ENCODE measurements at regions not wholly inside any gene's neighbourhood (a gene's known extent, or its start where the extent isn't known, plus 50 kb on each side); places are given as distances from the start of the nearest gene placed in this dataset.

DNA sequence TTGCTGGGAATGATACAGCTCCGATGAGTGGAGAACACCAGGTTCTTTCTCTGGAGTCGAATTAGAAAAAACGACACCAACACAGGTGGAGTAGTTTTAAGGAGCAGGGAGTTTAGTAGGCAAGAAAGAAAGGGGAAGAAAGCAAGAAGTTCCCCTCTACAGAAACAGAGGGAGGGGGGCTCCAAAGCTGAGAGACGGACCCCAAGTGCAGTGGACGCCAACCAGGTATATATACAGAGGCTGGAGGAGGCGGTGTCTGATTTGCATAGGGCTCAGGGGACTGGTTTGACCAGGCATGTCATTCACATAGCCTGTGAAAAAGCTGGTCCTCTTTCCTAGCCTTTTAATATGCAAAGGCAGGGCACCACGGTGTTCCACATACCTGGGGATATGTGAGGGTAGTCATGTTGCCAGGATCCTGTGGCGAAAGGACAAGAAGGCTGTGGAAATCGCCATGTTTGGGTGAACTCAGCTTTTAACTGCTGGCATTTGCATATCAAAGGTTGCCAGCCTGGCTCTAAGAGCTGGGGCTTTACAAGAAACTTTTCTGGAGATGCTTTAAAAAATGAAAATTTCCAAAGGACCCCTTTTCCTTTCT is 887.4 kb upstream of the EPHA6 start:
- TF ChIP-seq, protein P1, sequence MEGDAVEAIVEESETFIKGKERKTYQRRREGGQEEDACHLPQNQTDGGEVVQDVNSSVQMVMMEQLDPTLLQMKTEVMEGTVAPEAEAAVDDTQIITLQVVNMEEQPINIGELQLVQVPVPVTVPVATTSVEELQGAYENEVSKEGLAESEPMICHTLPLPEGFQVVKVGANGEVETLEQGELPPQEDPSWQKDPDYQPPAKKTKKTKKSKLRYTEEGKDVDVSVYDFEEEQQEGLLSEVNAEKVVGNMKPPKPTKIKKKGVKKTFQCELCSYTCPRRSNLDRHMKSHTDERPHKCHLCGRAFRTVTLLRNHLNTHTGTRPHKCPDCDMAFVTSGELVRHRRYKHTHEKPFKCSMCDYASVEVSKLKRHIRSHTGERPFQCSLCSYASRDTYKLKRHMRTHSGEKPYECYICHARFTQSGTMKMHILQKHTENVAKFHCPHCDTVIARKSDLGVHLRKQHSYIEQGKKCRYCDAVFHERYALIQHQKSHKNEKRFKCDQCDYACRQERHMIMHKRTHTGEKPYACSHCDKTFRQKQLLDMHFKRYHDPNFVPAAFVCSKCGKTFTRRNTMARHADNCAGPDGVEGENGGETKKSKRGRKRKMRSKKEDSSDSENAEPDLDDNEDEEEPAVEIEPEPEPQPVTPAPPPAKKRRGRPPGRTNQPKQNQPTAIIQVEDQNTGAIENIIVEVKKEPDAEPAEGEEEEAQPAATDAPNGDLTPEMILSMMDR (IDR thresholded peaks at IDR 0.05; ENCODE audit: insufficient read depth, low read length, poor library complexity, severe bottlenecking), result no peak
- TF ChIP-seq EZH2phosphoT487 (conservative IDR thresholded peaks at IDR 0.05; ENCODE audit: low read length), result no peak
